Mesodermal cell (in vitro differentiated cells): ENCODE measurements at regions not wholly inside any gene's neighbourhood (a gene's known extent, or its start where the extent isn't known, plus 50 kb on each side); places are given as distances from the start of the nearest gene placed in this dataset.

Experiments used
- H3K27ac ChIP-seq: 2 replicates; pipeline ENCODE4 v1.7.0; 2013; ENCODE audit warnings: mild to moderate bottlenecking, low read depth, low read length, moderate library complexity; ENCODE audit not compliant: severe bottlenecking
- H3K36me3 ChIP-seq: 2 replicates; pipeline ENCODE4 v1.7.1; 2013; ENCODE audit warnings: mild to moderate bottlenecking, low read length, moderate library complexity; ENCODE audit not compliant: control insufficient read depth, insufficient read depth
- H3K4me1 ChIP-seq: one replicate; pipeline ENCODE4 v1.7.1; 2013; ENCODE audit warnings: mild to moderate bottlenecking, low read length; ENCODE audit not compliant: insufficient read depth, control insufficient read depth, poor library complexity, severe bottlenecking
- H3K4me3 ChIP-seq: 2 replicates; pipeline ENCODE4 v1.7.0; 2013; ENCODE audit warnings: low read length, control low read depth, mild to moderate bottlenecking; ENCODE audit not compliant: insufficient read depth, poor library complexity, severe bottlenecking; ENCODE audit errors: extremely low read depth
- H3K9me3 ChIP-seq: 2 replicates; pipeline ENCODE4 v1.7.1; 2013; ENCODE audit warnings: mild to moderate bottlenecking, low read length, moderate library complexity; ENCODE audit not compliant: control insufficient read depth
- WGBS, 2 experiments: methylation state at CpG; one replicate each; pipeline ENCODE4 v1.1.5; 2013; ENCODE audit warnings: missing lambda C conversion rate in 2 of 2; ENCODE audit not compliant: insufficient coverage in 2 of 2; 5-methylcytosine and 5-hydroxymethylcytosine counted together

DNA sequence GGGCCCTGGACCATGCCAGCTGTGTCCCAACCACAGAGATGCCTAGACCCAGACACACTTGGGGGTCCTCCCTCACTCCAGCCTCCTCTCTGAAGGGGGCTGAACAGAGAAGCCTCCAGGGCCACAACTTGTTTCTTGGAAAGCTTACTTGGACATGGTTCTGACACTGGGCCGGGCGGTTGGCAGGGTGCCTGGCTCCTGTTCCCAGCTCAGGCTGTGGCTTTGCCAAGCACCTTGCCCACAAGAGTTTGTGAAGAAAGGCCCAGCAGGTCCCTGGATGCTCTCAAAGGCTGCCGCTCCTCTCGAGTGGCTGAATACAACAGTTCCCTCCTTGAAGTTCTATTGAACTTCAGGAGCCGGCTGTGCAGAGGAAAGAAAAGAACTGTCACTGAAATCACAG is 181.6 kb downstream of the PTPN20 start:
- WGBS, 2 experiments: 70 to 88% methylated on average over 3 to 5 of the region's 5 CpGs
- Histone ChIP-seq H3K36me3 (no peaks in the 10 kb centered on the region), H3K4me1 (no peaks in the 10 kb centered on the region), H3K4me3 (no peak overlapping the region), H3K27ac (no peak overlapping the region), H3K9me3 (peaks cover 4% of the 10 kb centered on the region)

DNA sequence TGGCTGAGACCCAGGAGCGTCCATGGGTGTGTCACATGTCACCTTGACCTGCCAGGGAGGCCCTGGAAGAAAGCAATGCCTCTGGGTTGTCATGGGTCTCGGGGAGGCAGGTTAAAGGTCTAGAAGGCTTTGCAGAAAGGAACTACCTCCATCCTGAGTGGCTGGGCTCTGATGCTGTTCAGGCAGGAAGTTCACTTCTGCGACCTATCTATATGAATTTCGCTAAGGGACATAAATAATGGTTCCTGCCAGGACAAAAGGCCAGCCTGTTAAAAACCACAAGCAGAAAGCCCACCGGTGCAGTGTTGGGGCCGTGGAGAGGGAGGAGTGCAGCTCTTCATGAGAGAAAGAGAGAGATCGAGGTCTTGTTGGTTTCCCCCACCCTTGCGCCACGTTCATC is 182.9 kb downstream of the PTPN20 start:
- H3K27ac ChIP-seq: no peak overlapping the region
- WGBS, 2 experiments: 88 to 90% methylated on average over 7 to 9 of the region's 9 CpGs

DNA sequence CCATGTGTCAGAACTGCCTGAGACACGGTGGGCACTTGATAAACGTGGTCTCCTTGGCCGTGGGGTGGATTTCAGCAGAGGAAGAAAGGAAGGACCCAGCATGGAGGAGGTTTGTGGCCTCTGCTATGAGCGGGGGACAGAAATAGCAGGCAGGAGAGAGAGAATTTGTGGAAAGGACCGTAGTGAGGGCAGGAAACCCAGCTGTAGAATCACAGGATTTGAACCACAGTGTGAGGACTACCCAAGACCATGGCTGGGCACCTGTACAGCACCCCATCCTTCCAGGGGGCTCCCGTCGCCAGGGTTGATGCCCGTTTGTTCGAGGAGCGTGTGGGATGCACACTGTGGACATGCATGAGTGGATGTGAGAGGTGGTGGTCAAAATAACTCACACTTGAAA is 183.4 kb downstream of the PTPN20 start:
- H3K36me3 ChIP-seq: no peaks in the 10 kb centered on the region
- H3K27ac ChIP-seq: no peak overlapping the region
- H3K4me3 ChIP-seq: no peak overlapping the region
- no peaks in the 10 kb centered on the region for H3K4me1 ChIP-seq
- 91% methylated on average over 5 to 8 of the region's 10 CpGs for WGBS, 2 experiments
- peaks cover 4% of the 10 kb centered on the region for H3K9me3 ChIP-seq

More for the DNA sequence above, 182.9 kb downstream of the PTPN20 start:
- H3K36me3 ChIP-seq: no peaks in the 10 kb centered on the region
- no peak overlapping the region for H3K4me3 ChIP-seq
- H3K4me1 ChIP-seq: no peaks in the 10 kb centered on the region
- H3K9me3 ChIP-seq: peaks cover 4% of the 10 kb centered on the region

DNA sequence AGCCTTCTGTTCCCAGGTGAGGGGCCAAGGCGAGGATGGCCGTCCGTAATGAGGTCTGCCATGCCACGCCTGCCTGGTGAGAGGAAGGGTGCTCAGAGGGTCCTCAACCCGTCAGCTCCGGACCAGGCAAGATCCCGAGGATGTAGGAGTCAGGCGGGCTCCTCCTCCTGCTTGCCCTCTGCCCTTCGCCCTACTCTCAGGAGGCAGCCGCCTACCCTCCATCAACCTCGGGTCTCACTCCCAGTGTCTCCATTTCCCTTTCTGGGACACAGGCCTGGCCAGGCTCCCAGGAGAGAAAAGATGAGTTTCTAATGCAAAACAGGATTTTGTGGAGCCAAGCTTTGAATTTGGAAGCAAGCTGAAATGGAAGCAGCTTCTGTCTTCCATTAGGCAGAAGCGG is 184.0 kb downstream of the PTPN20 start:
- 83 to 96% methylated on average over 10 to 12 of the region's 12 CpGs for WGBS, 2 experiments
- Histone ChIP-seq H3K9me3 (peaks cover 4% of the 10 kb centered on the region), H3K36me3 (no peaks in the 10 kb centered on the region), H3K4me3 (no peak overlapping the region), H3K27ac (no peak overlapping the region), H3K4me1 (no peaks in the 10 kb centered on the region)

DNA sequence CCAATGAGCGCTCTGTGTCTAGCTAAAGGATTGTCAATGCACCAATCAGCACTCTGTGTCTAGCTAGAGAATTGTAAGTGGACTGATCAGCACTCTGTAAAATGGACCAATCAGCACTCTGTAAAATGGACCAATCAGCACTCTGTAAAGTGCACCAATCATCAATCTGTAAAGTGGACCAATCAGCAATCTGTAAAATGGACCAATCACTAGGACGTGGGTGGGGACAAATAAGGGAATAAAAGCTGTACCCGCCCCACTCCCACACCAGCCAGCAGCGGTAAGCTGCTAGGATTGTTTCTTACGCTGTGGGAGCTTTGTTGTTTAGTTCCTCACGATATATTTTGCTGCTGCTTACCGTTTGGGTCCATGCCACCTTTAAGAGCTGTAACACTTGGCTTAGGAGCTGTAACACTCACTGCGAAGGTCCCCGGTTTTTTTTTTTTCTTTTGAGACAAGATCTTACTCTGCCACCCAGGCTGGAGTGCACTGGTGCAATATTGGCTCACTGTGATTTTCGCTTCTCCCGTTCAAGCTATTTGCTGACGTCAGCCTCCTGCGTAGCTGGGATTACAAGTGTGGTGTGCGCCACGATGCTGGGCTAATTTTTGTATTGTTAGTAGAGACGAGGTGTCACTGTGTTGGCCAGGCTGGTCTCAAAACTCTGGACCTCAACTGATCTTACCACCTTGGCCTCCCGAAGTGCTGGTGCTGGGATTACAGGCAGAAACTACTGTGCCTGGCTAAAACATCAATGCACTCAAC is 184.8 kb downstream of the PTPN20 start:
- Histone ChIP-seq H3K9me3 (peaks cover 4% of the 10 kb centered on the region), H3K27ac (no peak overlapping the region), H3K4me1 (no peaks in the 10 kb centered on the region), H3K4me3 (no peak overlapping the region), H3K36me3 (no peaks in the 10 kb centered on the region)
- WGBS, 2 experiments: 92% methylated on average over 7 to 14 of the region's 17 CpGs

DNA sequence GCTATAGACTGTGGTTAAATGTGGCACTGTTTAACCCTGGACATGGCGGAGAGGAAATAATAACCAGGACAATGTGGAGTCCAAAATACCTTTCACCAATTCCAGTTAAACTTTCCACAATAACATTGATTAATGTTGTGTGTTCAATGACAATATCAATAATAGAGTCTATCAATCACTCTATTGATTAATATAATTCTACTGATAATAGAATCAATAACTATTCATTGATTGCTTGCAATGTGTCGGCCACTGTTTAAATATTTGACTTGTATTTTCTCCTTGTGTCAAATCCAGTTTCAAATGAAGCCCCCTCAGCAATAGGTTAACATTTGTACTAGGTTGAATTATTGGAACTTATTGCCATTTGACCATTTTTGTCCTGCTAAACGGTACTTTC is 187.0 kb downstream of the PTPN20 start:
- Histone ChIP-seq H3K4me3 (no peak overlapping the region), H3K36me3 (no peaks in the 10 kb centered on the region), H3K9me3 (peaks cover 4% of the 10 kb centered on the region), H3K4me1 (no peaks in the 10 kb centered on the region), H3K27ac (no peak overlapping the region)
- WGBS, 2 experiments: 100% methylated on average over 1 of the region's 3 CpGs

DNA sequence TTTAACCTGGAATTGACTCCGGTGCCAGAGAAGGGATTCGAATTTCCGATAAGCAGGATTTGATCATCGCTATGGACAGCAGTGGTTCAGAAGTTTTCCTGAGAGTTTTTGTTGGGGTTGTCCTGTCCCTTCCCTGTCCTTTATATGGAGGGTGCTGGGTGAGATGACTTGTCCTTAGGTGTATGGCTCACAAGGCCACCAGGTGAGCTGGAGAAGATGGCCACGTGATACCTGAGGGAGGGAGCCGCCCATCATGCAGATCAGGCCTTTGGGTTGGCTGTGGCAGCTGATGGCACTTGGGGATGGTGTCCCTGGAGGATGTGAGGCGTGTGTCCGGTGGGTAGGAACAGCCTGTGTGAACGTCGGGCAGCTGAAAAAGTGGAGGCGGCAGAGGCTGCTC is 187.7 kb downstream of the PTPN20 start:
- no peaks in the 10 kb centered on the region for H3K4me1 ChIP-seq
- peaks cover 4% of the 10 kb centered on the region for H3K9me3 ChIP-seq
- H3K36me3 ChIP-seq: no peaks in the 10 kb centered on the region
- no peak overlapping the region for H3K4me3 ChIP-seq
- H3K27ac ChIP-seq: no peak overlapping the region
- WGBS, 2 experiments: 89 to 92% methylated on average over 10 to 11 of the region's 11 CpGs

DNA sequence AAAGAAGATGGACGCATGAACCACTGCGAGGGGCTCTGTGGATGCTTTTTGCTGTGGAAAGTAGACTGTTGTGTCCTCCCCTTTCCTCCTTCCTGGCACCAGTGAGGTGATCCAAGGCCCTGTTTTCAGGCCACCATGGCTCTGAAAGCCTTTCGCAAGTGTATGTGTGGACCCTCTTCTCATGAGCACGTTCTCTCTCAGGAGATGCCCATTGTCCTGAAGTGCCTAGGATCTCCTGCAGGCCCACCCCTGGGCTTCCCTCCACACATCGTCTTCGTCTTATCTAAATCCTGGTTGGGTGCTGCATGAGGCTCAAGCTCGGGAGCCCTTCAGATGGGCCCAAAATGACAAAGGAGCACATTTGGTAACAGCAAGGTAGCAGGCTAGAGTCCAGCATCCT is 188.2 kb downstream of the PTPN20 start:
- no peaks in the 10 kb centered on the region for H3K36me3 ChIP-seq
- WGBS, 2 experiments: 90% methylated on average over 5 to 6 of the region's 7 CpGs
- no peak overlapping the region for H3K4me3 ChIP-seq
- no peak overlapping the region for H3K27ac ChIP-seq
- H3K4me1 ChIP-seq: no peaks in the 10 kb centered on the region
- H3K9me3 ChIP-seq: peaks cover 2% of the 10 kb centered on the region

DNA sequence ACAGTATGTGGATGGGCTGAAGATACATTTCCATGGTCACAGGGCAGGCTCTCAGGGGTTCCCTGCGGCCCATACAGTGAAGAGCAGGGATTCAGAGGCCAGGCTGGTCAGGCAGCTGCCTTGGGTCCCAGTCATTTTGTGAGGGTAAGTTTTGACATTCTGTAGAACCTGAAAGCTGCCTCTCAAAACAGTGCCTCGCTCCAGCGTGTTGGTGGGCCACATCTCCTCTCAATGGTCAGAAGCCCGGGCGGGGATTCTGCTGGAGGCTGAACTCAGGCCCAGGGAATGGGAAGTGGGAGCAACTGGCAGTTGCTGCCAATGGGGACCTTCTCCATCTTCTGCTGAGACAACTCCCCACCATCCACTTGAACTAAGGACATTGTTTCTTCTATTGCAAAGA is 190.0 kb downstream of the PTPN20 start:
- no peak overlapping the region for H3K27ac ChIP-seq
- WGBS, 2 experiments: 80 to 90% methylated on average over 3 to 4 of the region's 5 CpGs
- no peaks in the 10 kb centered on the region for H3K36me3 ChIP-seq
- H3K4me3 ChIP-seq: no peak overlapping the region
- H3K4me1 ChIP-seq: no peaks in the 10 kb centered on the region
- no peaks in the 10 kb centered on the region for H3K9me3 ChIP-seq

DNA sequence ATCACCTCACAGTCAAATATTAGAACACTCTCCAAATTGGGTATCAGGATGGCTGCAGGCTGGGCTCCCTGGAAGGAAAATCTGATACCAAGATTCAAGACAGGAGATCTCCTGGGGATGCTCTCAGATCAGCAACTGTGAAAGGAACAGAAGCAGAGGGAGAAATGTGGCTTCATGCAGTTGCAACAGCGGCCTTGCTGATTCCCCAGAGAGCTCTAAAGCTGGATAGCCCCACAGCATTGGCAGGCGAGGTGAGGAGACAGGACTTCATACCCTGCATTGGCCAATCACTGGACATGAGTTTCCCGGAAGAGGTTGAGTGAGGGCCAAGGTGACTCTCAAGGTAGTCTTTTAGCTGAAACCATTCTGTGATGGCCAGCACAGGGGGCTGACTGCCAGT is 190.6 kb downstream of the PTPN20 start:
- H3K27ac ChIP-seq: no peak overlapping the region
- no peaks in the 10 kb centered on the region for H3K4me1 ChIP-seq
- H3K36me3 ChIP-seq: no peaks in the 10 kb centered on the region
- no peak overlapping the region for H3K4me3 ChIP-seq
- WGBS, 2 experiments: 79 to 84% methylated on average over 3 of the region's 3 CpGs
- H3K9me3 ChIP-seq: no peaks in the 10 kb centered on the region

DNA sequence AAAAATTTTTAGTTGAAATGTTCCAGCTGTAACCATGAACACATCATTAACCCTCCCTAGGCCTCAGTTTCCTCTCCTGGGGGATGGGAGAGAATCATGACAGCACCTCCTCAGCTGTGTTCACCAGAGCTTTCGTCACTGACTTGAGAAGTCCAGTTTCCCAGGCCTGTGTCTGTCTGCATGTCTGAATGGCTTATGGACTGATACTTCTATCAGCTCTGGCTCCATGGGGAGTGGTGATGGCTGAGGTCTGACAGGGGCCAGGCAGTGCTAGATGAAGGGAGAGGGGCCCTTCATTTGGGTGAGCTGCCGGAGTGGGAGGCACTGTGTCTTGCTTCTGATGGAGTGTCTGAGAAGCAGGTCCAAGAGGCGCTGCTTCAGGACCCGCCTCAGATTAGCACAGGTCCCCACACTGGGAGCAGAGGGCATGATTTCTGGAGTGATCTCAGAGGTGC is 192.9 kb downstream of the PTPN20 start:
- Histone ChIP-seq H3K4me3 (no peak overlapping the region), H3K9me3 (no peaks in the 10 kb centered on the region), H3K36me3 (no peaks in the 10 kb centered on the region), H3K27ac (no peak overlapping the region), H3K4me1 (no peaks in the 10 kb centered on the region)
- WGBS, 2 experiments: 93 to 100% methylated on average over 4 of the region's 4 CpGs
